Right cardiac atrium (tissue), 5 donors: ENCODE measurements at regions not wholly inside any gene's neighbourhood (a gene's known extent, or its start where the extent isn't known, plus 50 kb on each side); places are given as distances from the start of the nearest gene placed in this dataset.

Source experiments
- ATAC-seq, 2 donors: fragments of 200-7000 bp; cut with Tn5 transposase; one replicate each; pipeline versions ENCODE4 v1.8.0 to v1.9.1; 2020; ENCODE audit warnings: moderate library complexity in 2 of 2, mild to moderate bottlenecking in 1 of 2
- DNase-seq, 3 donors: peaks; one replicate each; pipeline ENCODE4 v3.0.0-alpha.2; 2020
- H3K27ac ChIP-seq: one replicate; pipeline ENCODE4 v1.5.1; 2013; ENCODE audit warnings: mild to moderate bottlenecking, low read length, control low read depth, moderate library complexity
- H3K27me3 ChIP-seq: one replicate; pipeline ENCODE4 v1.6.1; 2013; ENCODE audit not compliant: control insufficient read depth, insufficient read depth
- H3K4me1 ChIP-seq: one replicate; pipeline ENCODE4 v1.6.1; 2013; ENCODE audit warnings: low read length; ENCODE audit not compliant: control insufficient read depth, insufficient read depth
- H3K4me3 ChIP-seq: one replicate; pipeline ENCODE4 v1.5.1; 2013; ENCODE audit warnings: low read length, control low read depth
- H3K9me3 ChIP-seq: one replicate; pipeline ENCODE4 v1.6.1; 2013; ENCODE audit warnings: low read length; ENCODE audit not compliant: control insufficient read depth
- WGBS: extraction: QIAGEN DNeasy Blood & Tissue Kit; methylation state at CpG from one replicate; pipeline ENCODE4 v1.1.7; 2013; 5-methylcytosine and 5-hydroxymethylcytosine counted together
- intact Hi-C, 4 donors: fragments of 100-400 bp; cut with DNase I; formaldehyde crosslinking; loops; one replicate each; pipeline versions ENCODE4 v1.11.0 to v1.14.0; 2022 to 2023
- donor health status: healthy with polysubstance abuse.
- donor health status: DM: no; HTN: yes; CAD: no.
- donor health status: DM: no; HTN: no; CAD: no.
- donor health status: DM: no; HTN: yes; CAD: no; lungs with severe emphysema.
- donor health status: DM: yes; HTN: yes; CAD: no.

DNA sequence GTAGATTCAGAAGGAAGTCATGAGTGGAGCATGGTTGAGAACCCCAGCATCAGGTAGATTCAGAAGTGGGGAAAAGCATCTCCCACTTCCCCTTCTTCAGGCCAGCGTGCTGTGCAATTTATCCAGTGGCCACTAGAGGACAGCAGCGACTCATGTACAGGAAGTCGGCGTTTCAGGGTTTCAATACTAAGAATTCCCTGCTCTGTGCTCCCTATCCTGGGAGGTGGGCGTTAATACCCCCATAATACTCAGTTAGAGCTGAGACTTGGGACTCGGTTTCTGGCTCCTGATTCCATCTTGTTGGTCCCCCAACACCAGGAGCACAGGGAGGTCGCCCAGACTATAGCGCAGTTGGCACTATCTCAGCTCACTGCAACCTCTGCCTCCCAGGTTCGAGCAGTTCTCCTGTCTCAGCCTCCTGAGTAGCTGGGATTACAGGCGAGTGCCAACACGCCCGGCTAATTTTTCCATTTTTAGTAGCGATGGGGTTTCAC lies 75.3 kb upstream of the AMZ2 start:
- Histone ChIP-seq H3K9me3 (no peaks in the 10 kb centered on the region), H3K4me3 (no peak overlapping the region), H3K27me3 (no peaks in the 10 kb centered on the region), H3K27ac (no peak overlapping the region), H3K4me1 (no peaks in the 10 kb centered on the region)
- intact Hi-C loops, result loop anchor here in 3 of 4 donors (5.0 to 10.0 kb wide), 3 partner anchors 290 to 582 kb away; no protein-coding TSS in a partner anchor
- WGBS, result 20% methylated on average over 13 of the region's 13 CpGs
- DNase-seq (peak; percentile 63 to 87 (median 83)), ATAC-seq (peak; percentile 65 to 70)

DNA sequence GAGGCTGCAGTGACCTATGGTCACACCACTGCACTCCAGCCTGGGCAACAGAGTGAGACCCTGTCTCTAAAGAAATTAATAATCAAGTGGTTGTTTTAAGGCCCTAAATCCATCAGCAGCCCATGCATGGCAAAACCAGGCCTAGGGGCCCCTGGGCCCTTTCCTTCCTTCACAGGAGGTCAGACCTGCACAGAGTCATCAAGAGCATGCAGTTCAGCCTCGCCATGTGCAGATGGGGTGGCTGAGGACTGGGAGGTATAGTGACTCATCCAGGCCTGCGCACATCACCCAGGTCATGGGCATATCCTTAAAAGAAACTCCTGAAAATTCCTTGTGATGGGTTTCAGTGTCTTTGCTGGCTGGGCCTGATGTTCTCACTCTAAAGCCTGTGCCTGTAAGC lies 72.4 kb upstream of the AMZ2 start:
- Histone ChIP-seq H3K27ac (no peak overlapping the region), H3K9me3 (no peaks in the 10 kb centered on the region), H3K4me3 (no peak overlapping the region), H3K27me3 (no peaks in the 10 kb centered on the region), H3K4me1 (no peaks in the 10 kb centered on the region)
- ATAC-seq (no peak), DNase-seq (no peak)
- 100% methylated on average over 2 of the region's 2 CpGs for WGBS
- intact Hi-C loops, result loop anchor here in 2 of 4 donors (10.0 kb wide), 2 partner anchors 289 to 579 kb away; no protein-coding TSS in a partner anchor

DNA sequence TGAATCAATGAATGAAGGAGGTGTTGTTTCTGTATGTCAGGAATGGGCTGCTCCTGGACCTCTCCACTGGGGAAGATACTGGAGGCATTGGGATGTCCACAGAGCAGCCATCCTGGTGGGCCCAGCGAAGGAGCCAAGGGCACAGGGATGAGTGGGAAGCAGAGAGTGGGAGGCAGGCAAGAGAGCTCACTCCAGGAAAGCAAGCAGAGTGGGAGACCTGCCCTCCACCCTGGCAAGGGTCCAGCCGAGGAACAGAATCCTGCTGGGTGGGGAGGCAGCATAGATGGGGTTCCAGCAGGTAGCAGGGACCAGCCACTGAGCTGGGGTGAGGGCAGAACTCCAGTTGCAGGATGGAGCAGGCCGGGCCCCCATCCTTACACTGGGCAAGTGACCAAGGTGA lies 71.9 kb upstream of the AMZ2 start:
- ATAC-seq (no peak), DNase-seq (no peak)
- H3K27ac ChIP-seq, result no peak overlapping the region
- no peak overlapping the region for H3K4me3 ChIP-seq
- H3K4me1 ChIP-seq, result no peaks in the 10 kb centered on the region
- no peaks in the 10 kb centered on the region for H3K9me3 ChIP-seq
- WGBS, result 97% methylated on average over 3 of the region's 3 CpGs
- intact Hi-C loops, result loop anchor here in 2 of 4 donors (10.0 kb wide), 2 partner anchors 289 to 579 kb away; no protein-coding TSS in a partner anchor
- no peaks in the 10 kb centered on the region for H3K27me3 ChIP-seq

DNA sequence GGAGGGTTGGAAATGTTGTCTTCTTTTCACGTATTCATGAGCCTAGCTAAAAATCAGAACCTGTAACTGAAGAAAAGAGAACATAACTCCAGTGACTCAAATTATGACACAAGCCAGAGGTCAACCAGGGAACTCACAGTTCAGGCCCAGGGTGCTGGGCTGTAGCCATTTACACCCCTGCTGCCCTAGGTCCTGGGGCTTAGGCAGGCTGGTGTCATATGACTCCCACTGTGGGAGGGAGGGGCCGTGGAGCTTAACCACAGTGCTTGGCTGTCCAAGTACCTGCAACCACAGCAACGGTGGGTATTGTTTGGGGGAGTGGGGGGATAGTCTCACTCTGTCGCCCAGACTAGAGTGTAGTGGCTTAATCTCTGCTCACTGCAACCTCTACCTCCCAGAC lies 71.1 kb upstream of the AMZ2 start:
- no peak for ATAC-seq

DNA sequence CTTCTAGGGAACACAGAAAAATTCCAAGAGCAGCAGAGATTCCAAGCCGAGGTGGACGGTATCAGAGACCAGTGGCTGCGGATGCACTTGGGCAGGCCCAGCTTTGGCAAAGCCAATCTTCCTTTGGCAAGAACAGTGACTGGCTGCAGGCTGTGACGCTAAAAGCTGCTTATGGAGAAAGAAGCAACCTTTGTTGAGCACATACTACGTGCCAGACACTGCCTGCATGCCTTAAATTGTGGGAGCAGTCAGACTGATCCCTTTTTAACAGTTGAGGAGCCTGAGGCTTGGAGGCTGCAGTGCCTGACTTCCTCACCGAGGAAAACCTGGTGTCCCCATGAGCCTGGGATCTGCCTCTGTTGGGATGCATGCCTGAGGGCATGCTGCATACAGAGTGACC lies 69.0 kb upstream of the AMZ2 start:
- no peak overlapping the region for H3K27ac ChIP-seq
- H3K9me3 ChIP-seq, result no peaks in the 10 kb centered on the region
- H3K27me3 ChIP-seq, result no peaks in the 10 kb centered on the region
- ATAC-seq (no peak), DNase-seq (no peak)
- no peak overlapping the region for H3K4me3 ChIP-seq
- H3K4me1 ChIP-seq, result no peaks in the 10 kb centered on the region
- WGBS, result 85% methylated on average over 6 of the region's 6 CpGs
- intact Hi-C loops, result loop anchor here in 2 of 4 donors (10.0 kb wide), 2 partner anchors 286 to 576 kb away; no protein-coding TSS in a partner anchor

More for the DNA sequence above, 71.1 kb upstream of the AMZ2 start:
- intact Hi-C loops, result loop anchor here in 2 of 4 donors (10.0 kb wide), 2 partner anchors 288 to 578 kb away; no protein-coding TSS in a partner anchor
- no peak for DNase-seq
- no peak overlapping the region for H3K4me3 ChIP-seq
- H3K9me3 ChIP-seq, result no peaks in the 10 kb centered on the region
- no peaks in the 10 kb centered on the region for H3K27me3 ChIP-seq
- no peak overlapping the region for H3K27ac ChIP-seq
- 73% methylated on average over 4 of the region's 4 CpGs for WGBS
- H3K4me1 ChIP-seq, result no peaks in the 10 kb centered on the region

DNA sequence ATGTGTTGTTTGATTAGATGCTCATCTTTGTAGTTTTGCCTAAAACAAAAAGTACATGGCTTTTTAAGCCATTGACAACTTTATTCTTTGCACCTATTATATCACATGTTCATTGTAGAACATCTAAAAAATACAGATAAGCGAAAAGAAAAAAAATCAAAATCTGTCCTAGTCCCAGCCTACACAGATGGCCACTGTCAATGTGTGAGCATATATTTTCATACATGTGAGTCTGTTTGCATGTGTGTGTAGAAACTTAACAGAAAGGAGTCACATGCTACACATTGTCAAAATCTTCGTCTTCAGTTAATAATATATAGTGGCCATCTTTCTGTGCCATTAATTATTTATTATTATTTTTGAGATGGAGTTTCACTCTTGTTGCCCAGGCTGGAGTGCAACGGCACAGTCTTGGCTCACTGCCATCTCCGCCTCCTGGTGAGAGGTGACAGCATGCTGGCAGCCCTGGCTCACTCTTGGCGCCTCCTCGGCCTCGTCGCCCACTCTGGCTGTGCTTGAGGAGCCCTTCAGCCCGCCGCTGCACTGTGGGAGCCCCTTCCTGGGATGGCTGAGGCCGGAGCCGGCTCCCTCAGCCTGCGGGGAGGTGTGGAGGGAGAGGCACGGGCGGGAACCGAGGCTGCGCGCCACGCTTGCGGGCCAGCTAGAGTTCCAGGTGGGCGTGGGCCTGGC lies 68.5 kb upstream of the AMZ2 start:
- 85% methylated on average over 20 of the region's 21 CpGs for WGBS
- DNase-seq (peak; percentile 40 to 75 (median 70)), ATAC-seq (no peak)
- no peaks in the 10 kb centered on the region for H3K4me1 ChIP-seq
- no peaks in the 10 kb centered on the region for H3K9me3 ChIP-seq
- intact Hi-C loops, result loop anchor here in 2 of 4 donors (10.0 kb wide), 2 partner anchors 285 to 575 kb away; no protein-coding TSS in a partner anchor
- H3K27ac ChIP-seq, result no peak overlapping the region
- H3K4me3 ChIP-seq, result no peak overlapping the region
- H3K27me3 ChIP-seq, result no peaks in the 10 kb centered on the region

DNA sequence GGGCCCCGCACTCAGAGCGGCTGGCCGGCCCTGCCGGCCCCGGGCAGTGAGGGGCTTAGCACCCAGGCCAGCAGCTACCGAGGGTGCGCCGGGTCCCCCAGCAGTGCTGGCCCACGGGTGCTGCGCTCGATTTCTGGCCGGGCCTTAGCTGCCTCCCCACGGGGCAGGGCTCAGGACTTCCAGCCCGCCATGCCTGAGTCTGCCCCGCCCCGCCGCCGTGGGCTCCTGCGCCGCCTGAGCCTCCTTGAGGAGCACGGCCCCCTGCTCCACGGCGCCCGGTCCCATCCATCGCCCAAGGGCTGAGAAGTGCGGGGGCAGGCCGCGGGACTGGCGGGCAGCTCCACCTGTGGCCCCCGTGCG lies 67.9 kb upstream of the AMZ2 start:
- WGBS, result over 99% methylated on average over 31 of the region's 31 CpGs
- H3K9me3 ChIP-seq, result no peaks in the 10 kb centered on the region
- H3K27me3 ChIP-seq, result no peaks in the 10 kb centered on the region
- ATAC-seq (no peak), DNase-seq (peak in 1 of 3 donors; percentile 63)
- H3K4me3 ChIP-seq, result no peak overlapping the region
- H3K27ac ChIP-seq, result no peak overlapping the region
- H3K4me1 ChIP-seq, result no peaks in the 10 kb centered on the region
- intact Hi-C loops, result loop anchor here in 2 of 4 donors (10.0 kb wide), 2 partner anchors 285 to 575 kb away; no protein-coding TSS in a partner anchor

DNA sequence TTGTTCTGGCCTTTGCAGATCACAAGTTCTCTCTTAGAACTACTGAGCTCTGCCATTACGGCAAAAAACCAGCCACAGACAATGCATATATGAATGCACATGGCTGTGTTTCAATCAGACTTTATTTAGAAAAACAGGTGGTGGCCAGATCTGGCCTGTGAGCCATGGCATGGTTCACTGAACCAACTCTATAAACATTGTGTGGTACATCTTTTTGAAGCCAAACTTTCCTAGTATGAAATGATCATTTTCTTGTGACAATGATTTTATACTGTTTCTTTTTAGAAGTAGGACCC lies 65.9 kb upstream of the AMZ2 start:
- no peak for DNase-seq
- intact Hi-C loops, result no loop called here
- no peaks in the 10 kb centered on the region for H3K4me1 ChIP-seq
- ATAC-seq, result no peak
- no peaks in the 10 kb centered on the region for H3K9me3 ChIP-seq
- H3K4me3 ChIP-seq, result no peak overlapping the region
- H3K27ac ChIP-seq, result no peak overlapping the region
- H3K27me3 ChIP-seq, result no peaks in the 10 kb centered on the region
- 85% methylated on average over 1 of the region's 1 CpG for WGBS

DNA sequence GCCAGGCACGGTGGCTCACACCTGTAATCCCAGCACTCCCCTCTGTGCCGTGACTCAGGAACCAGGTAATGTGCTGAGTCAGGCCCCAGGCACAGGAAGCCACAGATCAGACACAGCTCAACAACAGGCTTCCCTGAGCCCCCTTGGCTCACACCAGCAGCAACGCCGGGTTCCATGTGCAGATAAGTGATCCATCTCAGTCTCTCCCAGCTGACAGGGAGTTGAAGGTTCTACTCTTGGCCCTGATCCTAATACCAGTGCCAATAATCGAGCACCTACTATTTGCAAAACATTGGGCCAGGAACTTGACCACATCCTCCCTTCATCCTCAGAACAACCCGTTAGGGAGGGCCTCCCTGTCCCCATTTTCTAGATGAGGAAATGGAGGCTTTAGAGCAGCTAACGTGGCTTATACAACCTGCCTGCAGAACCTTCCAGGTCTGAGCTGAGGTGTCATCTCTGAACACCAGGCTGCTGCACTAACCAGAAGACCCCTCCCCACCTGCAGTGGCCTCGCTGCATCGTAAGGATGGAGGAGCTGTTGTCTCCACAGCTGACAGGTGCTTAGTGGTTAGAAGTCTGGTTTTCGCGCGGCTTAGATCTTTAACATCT lies 64.8 kb upstream of the AMZ2 start:
- intact Hi-C loops, result no loop called here
- 84% methylated on average over 12 of the region's 12 CpGs for WGBS
- ATAC-seq (no peak), DNase-seq (peak in 1 of 3 donors; percentile 46)
- no peak overlapping the region for H3K4me3 ChIP-seq
- no peak overlapping the region for H3K27ac ChIP-seq
- H3K4me1 ChIP-seq, result no peaks in the 10 kb centered on the region
- H3K9me3 ChIP-seq, result no peaks in the 10 kb centered on the region
- no peaks in the 10 kb centered on the region for H3K27me3 ChIP-seq

DNA sequence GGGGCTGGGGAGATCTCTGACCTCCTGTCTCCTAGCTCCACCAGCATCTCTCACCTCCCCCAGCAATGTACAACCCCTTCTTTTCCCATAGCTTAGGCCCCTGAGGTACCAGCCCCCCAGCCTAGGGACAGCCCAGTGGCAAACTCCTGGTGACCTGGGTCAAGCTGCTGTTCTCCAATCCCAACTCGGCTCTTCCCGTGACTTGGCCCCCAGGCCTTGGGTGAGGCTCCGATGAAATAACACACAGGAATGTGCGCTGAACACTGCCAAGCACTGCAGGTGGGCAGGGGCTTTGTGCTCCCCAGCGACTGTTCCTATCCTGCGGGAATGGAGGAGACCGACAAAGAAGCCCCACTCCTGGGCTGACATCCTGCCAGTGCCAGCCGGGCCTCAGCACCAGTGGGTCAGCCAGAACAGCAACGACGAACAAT lies 63.7 kb upstream of the AMZ2 start:
- 86% methylated on average over 10 of the region's 10 CpGs for WGBS
- H3K27ac ChIP-seq, result no peak overlapping the region

DNA sequence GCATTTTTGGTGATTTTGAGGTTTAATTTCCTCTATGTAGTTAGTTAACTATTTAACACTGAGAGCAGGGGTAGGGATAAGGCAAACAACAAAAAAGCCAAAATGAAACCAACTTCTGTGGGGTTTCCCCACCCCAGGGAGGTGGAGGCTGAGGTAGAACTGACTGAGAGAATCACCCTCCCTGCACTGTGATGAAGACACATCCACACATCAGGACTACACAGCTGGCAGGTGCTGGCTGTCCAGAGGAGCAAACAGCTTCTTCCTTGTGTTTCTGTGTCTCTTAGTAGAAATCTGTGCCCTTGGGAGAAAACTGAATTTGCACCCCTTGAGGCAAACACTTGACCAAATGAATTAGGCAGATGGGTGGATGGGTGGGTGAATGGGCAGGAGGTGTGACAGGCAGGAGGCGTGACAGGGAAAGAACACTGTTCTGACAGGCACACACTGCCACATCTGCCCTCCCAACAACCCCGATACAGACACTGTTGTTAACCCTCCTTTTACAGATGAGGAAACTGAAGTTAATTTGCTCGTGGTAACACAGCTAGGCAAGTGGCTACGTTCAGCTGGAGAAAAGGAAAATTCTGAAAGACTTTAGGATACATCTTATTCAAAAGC lies 62.9 kb upstream of the AMZ2 start:
- Histone ChIP-seq H3K27ac (no peak overlapping the region), H3K4me1 (no peaks in the 10 kb centered on the region), H3K9me3 (no peaks in the 10 kb centered on the region), H3K4me3 (no peak overlapping the region), H3K27me3 (no peaks in the 10 kb centered on the region)
- intact Hi-C loops, result no loop called here
- DNase-seq (no peak), ATAC-seq (no peak)
- 90% methylated on average over 4 of the region's 4 CpGs for WGBS

More for the DNA sequence above, 63.7 kb upstream of the AMZ2 start:
- H3K27me3 ChIP-seq, result no peaks in the 10 kb centered on the region
- DNase-seq (peak in 1 of 3 donors; percentile 30), ATAC-seq (no peak)
- intact Hi-C loops, result no loop called here
- no peak overlapping the region for H3K4me3 ChIP-seq
- H3K4me1 ChIP-seq, result no peaks in the 10 kb centered on the region
- no peaks in the 10 kb centered on the region for H3K9me3 ChIP-seq
